GM12872 (cell line): ENCODE measurements at regions not wholly inside any gene's neighbourhood (a gene's known extent, or its start where the extent isn't known, plus 50 kb on each side); places are given as distances from the start of the nearest gene placed in this dataset.

Experiments used
- TF ChIP-seq, protein P1 (sequence below): IDR thresholded peaks from 3 replicates; pipeline ENCODE4 v1.5.1; 2011; ENCODE audit warnings: low read depth, mild to moderate bottlenecking, low read length, moderate library complexity; ENCODE audit not compliant: insufficient read depth

DNA sequence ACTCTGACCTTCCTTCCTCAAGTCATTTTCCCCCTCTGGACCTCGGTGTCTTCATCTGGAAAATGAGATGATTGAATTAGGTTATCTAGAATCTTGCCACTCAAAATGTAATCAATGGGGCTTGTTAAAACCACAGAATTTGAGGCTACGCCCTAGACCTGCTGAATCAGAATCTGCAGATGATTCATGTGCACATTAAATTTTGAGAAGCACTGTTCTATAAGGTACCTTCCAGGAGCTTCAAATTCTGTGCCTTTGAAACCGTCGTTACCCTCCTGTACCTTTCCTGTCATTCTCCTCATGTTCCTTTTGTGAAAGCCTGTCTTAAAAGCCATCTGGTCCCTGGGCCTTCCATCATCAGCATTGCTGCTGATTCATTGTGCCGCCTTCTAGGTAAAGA, 172.4 kb upstream of the TOPAZ1 start:
- TF ChIP-seq, protein P1, sequence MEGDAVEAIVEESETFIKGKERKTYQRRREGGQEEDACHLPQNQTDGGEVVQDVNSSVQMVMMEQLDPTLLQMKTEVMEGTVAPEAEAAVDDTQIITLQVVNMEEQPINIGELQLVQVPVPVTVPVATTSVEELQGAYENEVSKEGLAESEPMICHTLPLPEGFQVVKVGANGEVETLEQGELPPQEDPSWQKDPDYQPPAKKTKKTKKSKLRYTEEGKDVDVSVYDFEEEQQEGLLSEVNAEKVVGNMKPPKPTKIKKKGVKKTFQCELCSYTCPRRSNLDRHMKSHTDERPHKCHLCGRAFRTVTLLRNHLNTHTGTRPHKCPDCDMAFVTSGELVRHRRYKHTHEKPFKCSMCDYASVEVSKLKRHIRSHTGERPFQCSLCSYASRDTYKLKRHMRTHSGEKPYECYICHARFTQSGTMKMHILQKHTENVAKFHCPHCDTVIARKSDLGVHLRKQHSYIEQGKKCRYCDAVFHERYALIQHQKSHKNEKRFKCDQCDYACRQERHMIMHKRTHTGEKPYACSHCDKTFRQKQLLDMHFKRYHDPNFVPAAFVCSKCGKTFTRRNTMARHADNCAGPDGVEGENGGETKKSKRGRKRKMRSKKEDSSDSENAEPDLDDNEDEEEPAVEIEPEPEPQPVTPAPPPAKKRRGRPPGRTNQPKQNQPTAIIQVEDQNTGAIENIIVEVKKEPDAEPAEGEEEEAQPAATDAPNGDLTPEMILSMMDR, result no peak

DNA sequence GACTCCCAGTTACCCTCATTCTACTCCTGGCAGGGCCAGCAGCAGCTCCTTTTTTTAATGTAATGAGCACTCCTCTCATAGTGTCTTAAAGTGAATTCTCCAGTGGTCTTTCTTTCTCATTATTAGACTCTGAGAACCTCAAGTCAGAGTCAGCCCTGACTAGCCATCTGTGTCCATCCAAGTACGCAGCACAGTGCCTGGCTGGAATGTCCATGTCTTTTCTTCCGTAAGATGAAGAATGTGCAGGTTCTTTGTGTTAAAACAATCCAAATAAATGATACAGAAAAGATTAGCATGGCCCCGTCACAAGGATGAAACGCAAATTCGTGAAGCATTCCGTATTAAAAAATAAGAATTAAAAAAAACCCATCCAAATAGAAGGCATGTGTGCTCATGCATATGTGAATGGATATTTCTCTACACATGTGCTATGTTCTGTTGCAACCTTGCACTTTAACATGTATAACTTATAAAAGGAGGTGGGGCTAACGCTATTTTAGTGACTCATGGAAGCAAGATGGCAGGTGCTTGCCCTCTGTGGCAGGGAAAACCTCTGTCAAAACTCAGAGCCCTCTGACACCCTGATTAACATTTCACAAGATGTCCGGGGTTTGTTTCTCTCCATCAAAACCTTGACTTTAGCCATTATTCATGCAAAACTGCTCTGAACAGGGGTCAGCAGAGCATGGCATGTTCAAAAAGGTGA, 170.7 kb upstream of the TOPAZ1 start:
- TF ChIP-seq, protein P1, result no peak

DNA sequence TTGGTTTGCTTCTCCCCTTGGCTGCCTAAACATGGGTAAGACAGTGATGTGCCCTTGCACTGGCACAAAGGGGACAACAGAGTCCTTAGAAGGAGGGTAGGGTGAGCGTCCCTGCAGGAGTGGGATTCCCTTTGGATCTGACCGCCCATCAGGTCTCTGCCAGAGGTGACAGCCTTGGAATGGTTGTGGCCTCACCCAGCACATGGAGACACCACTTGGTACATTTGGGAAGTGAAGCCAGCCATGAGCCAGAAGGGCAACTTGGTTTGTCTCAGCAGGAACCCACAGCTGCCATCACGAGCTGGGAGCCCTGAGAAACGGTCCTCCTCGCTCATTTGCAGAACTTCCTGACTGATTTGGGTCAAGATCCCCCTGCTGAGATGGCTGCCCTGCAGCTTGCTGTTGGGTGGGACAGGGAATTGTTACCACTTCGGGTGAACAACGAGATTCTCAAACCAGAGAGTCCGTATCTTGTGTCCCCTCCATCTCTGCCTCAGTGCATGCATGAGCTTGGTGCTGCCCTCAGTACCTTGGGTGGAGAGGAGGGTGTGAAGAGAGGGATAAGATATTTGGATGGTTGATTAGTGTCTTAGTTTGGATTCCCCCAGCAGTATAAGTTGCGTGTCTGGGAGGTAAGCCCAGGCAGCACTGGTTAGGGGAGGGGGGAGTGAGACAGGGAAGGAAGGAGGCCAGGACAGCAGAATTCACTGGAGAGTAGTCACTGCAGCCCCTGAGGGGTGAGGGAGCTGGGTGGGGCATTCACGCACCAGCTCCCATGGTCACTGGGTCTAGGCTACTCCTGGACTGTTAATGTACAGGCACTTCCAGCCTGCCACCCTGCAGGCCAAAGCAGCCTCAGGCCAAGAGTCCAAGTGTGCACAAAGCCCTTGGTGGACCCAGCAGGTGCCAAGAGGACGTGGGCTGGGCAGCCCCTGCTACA, 168.8 kb upstream of the TOPAZ1 start:
- TF ChIP-seq, protein P1, result no peak

DNA sequence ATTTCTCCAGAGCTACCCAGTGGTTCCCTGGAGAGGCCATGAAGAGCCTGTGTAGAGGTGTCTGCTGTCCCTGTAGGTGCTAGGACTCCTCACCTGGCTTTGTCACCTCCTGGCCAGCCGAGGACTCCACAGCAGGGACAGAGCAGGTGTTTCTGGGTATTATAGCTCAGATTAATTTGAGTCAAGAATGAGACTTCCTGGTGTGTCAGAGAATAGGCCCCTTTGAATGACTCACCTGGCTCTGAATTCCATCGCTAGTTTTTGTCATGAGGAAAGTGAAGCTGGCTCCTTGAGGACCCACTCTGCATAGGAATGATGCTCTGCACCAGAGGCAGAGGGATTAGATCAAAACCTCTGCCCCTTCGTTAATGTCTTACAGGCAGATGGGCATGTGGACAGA, 167.5 kb upstream of the TOPAZ1 start:
- TF ChIP-seq, protein P1, result no peak

DNA sequence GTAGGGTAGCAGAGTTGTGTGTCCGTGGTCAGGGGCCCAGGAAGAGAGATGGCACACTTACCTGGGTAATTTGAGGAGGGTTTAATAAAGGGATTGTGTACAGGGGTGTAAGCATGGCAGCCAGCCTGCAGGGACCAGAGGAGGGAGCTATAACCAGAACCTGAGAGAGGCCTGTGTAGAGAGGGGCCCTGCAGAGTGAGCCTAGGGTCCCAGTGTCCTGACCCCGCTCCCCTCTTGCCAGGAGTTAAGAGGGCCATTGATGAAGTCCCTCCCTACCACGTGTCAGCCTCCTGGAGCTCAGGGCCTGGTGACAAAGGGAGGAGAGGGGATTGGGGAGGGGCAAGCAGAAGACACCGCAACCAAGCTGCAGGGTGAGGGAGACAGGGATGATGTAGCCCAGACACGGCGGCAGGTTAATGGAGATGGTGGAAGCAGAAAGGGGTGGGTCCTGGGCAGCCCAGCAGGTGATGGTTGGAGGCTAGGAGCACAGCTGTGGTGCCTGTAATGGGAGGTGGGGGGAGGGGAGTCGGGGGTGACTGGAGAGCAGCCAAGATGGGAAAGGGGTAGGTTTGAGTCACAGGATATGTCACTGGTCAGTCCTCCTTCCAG, 165.4 kb upstream of the TOPAZ1 start:
- TF ChIP-seq, protein P1, result no peak

DNA sequence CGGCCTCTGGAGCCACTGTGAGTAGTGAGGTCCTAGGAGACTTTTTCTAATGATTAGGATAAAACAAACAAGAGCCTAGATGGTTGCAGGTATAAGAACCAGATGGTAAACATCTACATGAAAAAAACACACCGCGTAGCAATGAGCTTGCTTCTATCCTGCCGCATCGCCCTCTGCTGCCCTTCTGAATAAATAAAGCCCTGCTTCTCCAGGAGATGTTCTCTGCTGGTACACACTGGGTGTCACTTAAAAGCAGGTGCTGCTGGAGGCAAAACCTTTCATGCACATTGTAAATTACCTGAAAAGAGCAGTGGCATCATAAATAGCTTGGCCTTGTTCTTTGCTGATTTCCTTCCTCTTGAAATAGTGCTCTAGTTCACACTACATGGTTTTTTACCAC, 164.4 kb upstream of the TOPAZ1 start:
- TF ChIP-seq, protein P1, result 0 out of 3 replicates have a peak, but pooled peaks have one; percentile 21

DNA sequence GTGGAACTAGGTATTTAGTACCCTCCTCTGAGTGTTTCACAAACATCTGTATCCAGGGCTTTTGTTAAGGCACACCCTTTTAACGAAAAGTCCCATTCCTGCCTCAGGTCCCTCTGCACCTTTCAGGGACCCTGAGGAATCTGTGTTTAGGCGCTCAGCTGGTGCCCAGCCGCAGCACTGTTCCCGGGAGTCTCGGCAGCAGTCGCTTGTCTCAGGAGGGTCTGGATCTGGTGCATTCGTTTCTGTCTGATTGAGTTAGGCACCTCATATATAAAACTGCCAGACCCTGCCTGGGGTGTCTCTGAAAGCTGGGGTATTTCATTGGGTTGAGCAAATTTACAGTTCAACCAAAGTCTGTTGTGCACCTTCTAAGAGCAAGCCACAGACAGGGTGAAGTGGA, 162.8 kb upstream of the TOPAZ1 start:
- TF ChIP-seq, protein P1, result no peak
